ENCODE measurements at regions not wholly inside any gene's neighbourhood (a gene's known extent, or its start where the extent isn't known, plus 50 kb on each side); places are given as distances from the start of the nearest gene placed in this dataset.

GRCh38 chr2:60394463-60394862, 159.0 kb downstream of the BCL11A start:
- H2AFZ ChIP-seq (ENCODE audit: low read length) = no peak overlapping the region
- H3K4ac ChIP-seq (replicated peaks; ENCODE audit: insufficient read length, low read depth, low read length) = no peak overlapping the region
- H4K5ac ChIP-seq (ENCODE audit: insufficient read length, low read depth, low read length) = no peak overlapping the region
- H3K27ac ChIP-seq (ENCODE audit: low read depth, low read length) = no peak overlapping the region
- WGBS, 2 experiments (ENCODE audit: extremely low coverage in 1 of 2, insufficient coverage in 1 of 2, insufficient read length in 1 of 2, insufficient replicate concordance in 2 of 2, low coverage in 1 of 2, low lambda C conversion rate in 2 of 2, missing lambda C conversion rate in 1 of 2) = 90% methylated on average over 2 of the region's 2 CpGs; no CpG with 5 or more reads in 1 of the 2 experiments
- no peak overlapping the region for H3K18ac ChIP-seq (ENCODE audit: extremely low read depth, low read length)
- no peaks in the 10 kb centered on the region for H3K9me3 ChIP-seq (ENCODE audit: insufficient read depth in 2 of 2, low read depth in 1 of 2, low read length in 1 of 2)
- H4K20me1 ChIP-seq (replicated peaks in 1 of 2; ENCODE audit: control insufficient read depth in 1 of 2, insufficient read depth in 2 of 2, low read length in 2 of 2) = no peaks in the 10 kb centered on the region
- no peaks in the 10 kb centered on the region for H3K79me2 ChIP-seq (ENCODE audit: control insufficient read depth in 1 of 2, insufficient read depth in 2 of 2, low read length in 2 of 2)
- no peaks in the 10 kb centered on the region for H3K79me1 ChIP-seq (ENCODE audit: low read depth, low read length)
- no peak overlapping the region for H2BK120ac ChIP-seq (replicated peaks; ENCODE audit: low read depth, low read length)
- H2BK15ac ChIP-seq (ENCODE audit: low read length) = no peak overlapping the region
- H3K36me3 ChIP-seq (ENCODE audit: control insufficient read depth in 2 of 4, insufficient read depth in 4 of 4, low read length in 3 of 4) = no peaks in the 10 kb centered on the region
- H3K4me2 ChIP-seq (ENCODE audit: insufficient read depth in 1 of 2, low read depth in 2 of 2, low read length in 2 of 2) = no peak overlapping the region
- TF ChIP-seq PHF8 (conservative IDR thresholded peaks at IDR 0.05; ENCODE audit: low read depth, low read length) (no peak), POLR2A (IDR thresholded peaks at IDR 0.05; ENCODE audit: control extremely low read depth in 1 of 2, low read depth in 2 of 2, low read length in 2 of 2) (no peak), GTF2F1 (IDR thresholded peaks at IDR 0.05; ENCODE audit: borderline replicate concordance, low read depth, low read length) (no peak), JUN (IDR thresholded peaks at IDR 0.05; ENCODE audit: low read depth, low read length) (no peak), TAF1 (IDR thresholded peaks at IDR 0.05; ENCODE audit: low read depth, low read length) (no peak)
- no peak overlapping the region for H4K8ac ChIP-seq (ENCODE audit: extremely low read depth, insufficient read depth, low read length)
- H2AK5ac ChIP-seq (ENCODE audit: low read depth, low read length) = no peak overlapping the region
- no peak overlapping the region for H3K4me3 ChIP-seq (ENCODE audit: extremely low read depth in 1 of 4, insufficient read depth in 2 of 4, low read depth in 3 of 4, low read length in 4 of 4)
- H3K56ac ChIP-seq (replicated peaks; ENCODE audit: insufficient read length, low read depth, low read length) = no peak overlapping the region
- no peaks in the 10 kb centered on the region for H3K27me3 ChIP-seq (replicated peaks in 1 of 4; ENCODE audit: control insufficient read depth in 3 of 4, extremely low read depth in 1 of 4, insufficient read depth in 3 of 4, low read length in 3 of 4)
- POLR2A ChIA-PET (ENCODE audit: partially characterized antibody) = no interaction called here
- H3K14ac ChIP-seq (ENCODE audit: insufficient read length) = no peak overlapping the region
- H2BK12ac ChIP-seq (ENCODE audit: low read depth, low read length) = no peak overlapping the region
- FAIRE-seq (no peak), DNase-seq (ENCODE audit: low read depth in 1 of 2, low spot score in 2 of 2) (no peak)
- H3K23ac ChIP-seq (ENCODE audit: insufficient read length) = no peak overlapping the region
- H2BK5ac ChIP-seq (ENCODE audit: low read depth, low read length) = no peak overlapping the region
- no peaks in the 10 kb centered on the region for H3K23me2 ChIP-seq (ENCODE audit: low read depth, low read length)
- H3K4me1 ChIP-seq (replicated peaks in 1 of 4; ENCODE audit: control insufficient read depth in 3 of 4, insufficient read depth in 4 of 4, low read length in 3 of 4) = no peaks in the 10 kb centered on the region
- no peak overlapping the region for H4K91ac ChIP-seq (replicated peaks; ENCODE audit: insufficient read length, low read length)
- CTCF ChIA-PET (ENCODE audit: partially characterized antibody) = interaction anchor here (0.5 kb wide), 1 partner anchor 1081 kb away, joined by 3 read pairs; no protein-coding TSS in a partner anchor
- no peak overlapping the region for H2BK20ac ChIP-seq (ENCODE audit: low read length)
- no peak overlapping the region for H3K9ac ChIP-seq (replicated peaks in 1 of 4; ENCODE audit: extremely low read depth in 1 of 4, low read depth in 3 of 4, low read length in 3 of 4)
